Sigmoid colon (tissue), 4 donors: ENCODE measurements at regions not wholly inside any gene's neighbourhood (a gene's known extent, or its start where the extent isn't known, plus 50 kb on each side); places are given as distances from the start of the nearest gene placed in this dataset.

ENCODE experiments used
- EP300 ChIP-seq, 4 donors: sonication (generic); formaldehyde crosslinking; IDR thresholded peaks; one replicate each; pipeline ENCODE4 v1.6.1; 2017; ENCODE audit warnings: antibody characterized with exemption in 4 of 4
- POLR2A ChIP-seq, 2 donors: fragments of 450-650 bp; IDR thresholded peaks; one replicate each; pipeline ENCODE4 v1.6.1; 2016; ENCODE audit warnings: antibody characterized with exemption in 2 of 2, mild to moderate bottlenecking in 2 of 2, moderate library complexity in 2 of 2
- POLR2AphosphoS5 ChIP-seq, 4 donors: sonication (generic); formaldehyde crosslinking; IDR thresholded peaks; one replicate each; pipeline ENCODE4 v1.6.1; 2017; ENCODE audit warnings: antibody characterized with exemption in 4 of 4
- TF ChIP-seq, protein P1 (sequence below), 4 experiments: fragments of 450-650 bp in 3 of 4; fragments of 200-600 bp in 1 of 4; IDR thresholded peaks; one replicate each; pipeline ENCODE4 v1.5.1; 2016 to 2019; ENCODE audit warnings: antibody characterized with exemption in 4 of 4, mild to moderate bottlenecking in 3 of 4, moderate library complexity in 2 of 4

DNA sequence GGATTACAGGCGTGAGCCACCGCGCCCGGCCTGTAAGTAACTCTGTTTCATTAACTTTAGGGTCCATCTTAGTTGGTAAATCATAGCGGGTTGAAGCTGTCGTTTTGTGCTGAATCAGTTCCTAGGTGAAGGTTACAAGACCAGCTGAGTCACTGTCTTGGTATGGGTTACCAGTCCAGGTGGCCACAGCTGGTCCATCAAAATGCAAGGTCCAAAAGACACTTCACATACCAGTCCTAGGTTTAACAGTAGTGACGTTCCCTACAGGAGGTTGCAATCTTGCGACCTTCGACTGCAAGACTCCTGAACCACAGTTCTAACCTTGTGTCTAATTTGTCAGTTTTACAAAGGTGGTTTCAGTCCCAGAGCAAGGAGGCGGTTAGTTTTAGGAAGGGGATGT, 160.1 kb upstream of the ATP10A start:
- TF ChIP-seq, protein P1, sequence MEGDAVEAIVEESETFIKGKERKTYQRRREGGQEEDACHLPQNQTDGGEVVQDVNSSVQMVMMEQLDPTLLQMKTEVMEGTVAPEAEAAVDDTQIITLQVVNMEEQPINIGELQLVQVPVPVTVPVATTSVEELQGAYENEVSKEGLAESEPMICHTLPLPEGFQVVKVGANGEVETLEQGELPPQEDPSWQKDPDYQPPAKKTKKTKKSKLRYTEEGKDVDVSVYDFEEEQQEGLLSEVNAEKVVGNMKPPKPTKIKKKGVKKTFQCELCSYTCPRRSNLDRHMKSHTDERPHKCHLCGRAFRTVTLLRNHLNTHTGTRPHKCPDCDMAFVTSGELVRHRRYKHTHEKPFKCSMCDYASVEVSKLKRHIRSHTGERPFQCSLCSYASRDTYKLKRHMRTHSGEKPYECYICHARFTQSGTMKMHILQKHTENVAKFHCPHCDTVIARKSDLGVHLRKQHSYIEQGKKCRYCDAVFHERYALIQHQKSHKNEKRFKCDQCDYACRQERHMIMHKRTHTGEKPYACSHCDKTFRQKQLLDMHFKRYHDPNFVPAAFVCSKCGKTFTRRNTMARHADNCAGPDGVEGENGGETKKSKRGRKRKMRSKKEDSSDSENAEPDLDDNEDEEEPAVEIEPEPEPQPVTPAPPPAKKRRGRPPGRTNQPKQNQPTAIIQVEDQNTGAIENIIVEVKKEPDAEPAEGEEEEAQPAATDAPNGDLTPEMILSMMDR (IDR thresholded peaks at IDR 0.05) = no peak
- TF ChIP-seq POLR2A (IDR thresholded peaks at IDR 0.05) (no peak), EP300 (IDR thresholded peaks at IDR 0.05) (no peak), POLR2AphosphoS5 (IDR thresholded peaks at IDR 0.05) (no peak)
